Muscle of arm (tissue), 1 donor: ENCODE measurements at regions not wholly inside any gene's neighbourhood (a gene's known extent, or its start where the extent isn't known, plus 50 kb on each side); places are given as distances from the start of the nearest gene placed in this dataset.

Experiments used
- DNase-seq: peaks from one replicate; pipeline ENCODE4 v3.0.0-alpha.2; 2013

- no peak for DNase-seq
Observed at GRCh38 chr20:22370137-22370536, 214.2 kb downstream of the FOXA2 start.

GRCh38 chr20:22369100-22369499, 215.3 kb downstream of the FOXA2 start:
- no peak for DNase-seq

- no peak for DNase-seq
Observed at GRCh38 chr20:22368235-22368634, 216.1 kb downstream of the FOXA2 start.

GRCh38 chr20:22366631-22367030, 217.7 kb downstream of the FOXA2 start:
- DNase-seq = no peak

- no peak for DNase-seq
Observed at GRCh38 chr20:22354647-22355046, 229.7 kb downstream of the FOXA2 start.

GRCh38 chr20:22353586-22353985, 230.8 kb downstream of the FOXA2 start:
- no peak for DNase-seq

GRCh38 chr20:22352019-22352418, 232.4 kb downstream of the FOXA2 start:
- DNase-seq = no peak

- DNase-seq = no peak
Observed at GRCh38 chr20:22350624-22351023, 233.7 kb downstream of the FOXA2 start.

GRCh38 chr20:22348010-22348409, 236.4 kb downstream of the FOXA2 start:
- DNase-seq = no peak

GRCh38 chr20:22346716-22347115, 237.7 kb downstream of the FOXA2 start:
- no peak for DNase-seq

GRCh38 chr20:22343612-22344011, 240.8 kb downstream of the FOXA2 start:
- DNase-seq = no peak

- no peak for DNase-seq
Observed at GRCh38 chr20:22342410-22342809, 242.0 kb downstream of the FOXA2 start.

- DNase-seq = no peak
Observed at GRCh38 chr20:22341508-22341907, 242.9 kb downstream of the FOXA2 start.

- DNase-seq = no peak
Observed at GRCh38 chr20:22339946-22340345, 244.4 kb downstream of the FOXA2 start.

- peak; percentile 69 for DNase-seq
Observed at GRCh38 chr20:22339091-22339881, 245.1 kb downstream of the FOXA2 start.

GRCh38 chr20:22338140-22338708, 246.1 kb downstream of the FOXA2 start:
- DNase-seq = no peak

- DNase-seq = no peak
Observed at GRCh38 chr20:22335210-22335609, 249.2 kb downstream of the FOXA2 start.

- DNase-seq = peak; percentile 59
Observed at GRCh38 chr20:22333885-22334545, 250.4 kb downstream of the FOXA2 start.

GRCh38 chr20:22324505-22324904, 259.9 kb downstream of the FOXA2 start:
- DNase-seq = no peak

- no peak for DNase-seq
Observed at GRCh38 chr20:22322513-22322912, 261.9 kb downstream of the FOXA2 start.

- no peak for DNase-seq
Observed at GRCh38 chr20:22321191-22321590, 263.2 kb downstream of the FOXA2 start.

- no peak for DNase-seq
Observed at GRCh38 chr20:22320245-22320915, 264.0 kb downstream of the FOXA2 start.

GRCh38 chr20:22315771-22316170, 268.6 kb downstream of the FOXA2 start:
- no peak for DNase-seq
